C1 segment of cervical spinal cord (tissue), 14 donors: ENCODE measurements at regions not wholly inside any gene's neighbourhood (a gene's known extent, or its start where the extent isn't known, plus 50 kb on each side); places are given as distances from the start of the nearest gene placed in this dataset.

ENCODE experiments used
- DNase-seq, 14 donors: peaks; one replicate each; lab custom pipeline; 2025; lab: John Stamatoyannopoulos, UW

DNA sequence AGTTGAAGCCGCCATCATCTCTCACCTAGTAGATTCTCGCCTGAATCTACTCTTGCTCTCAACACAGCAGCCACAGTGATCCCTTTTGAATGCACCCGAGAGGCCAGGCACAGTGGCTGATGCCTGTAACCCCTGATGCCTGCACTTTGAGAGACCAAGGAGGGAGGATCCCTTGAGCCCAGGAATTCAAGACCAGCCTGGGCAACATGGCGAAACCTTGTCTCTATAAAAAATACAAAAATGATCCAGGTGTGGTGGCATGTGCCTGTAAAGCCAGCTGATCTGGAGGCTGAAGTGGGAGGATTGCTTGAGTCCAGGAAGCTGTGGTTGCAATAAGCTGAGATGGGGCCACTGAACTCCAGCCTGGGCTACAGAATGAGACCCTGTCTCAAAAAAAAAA lies 60.3 kb upstream of the EML4 start:
- DNase-seq, result no peak

DNA sequence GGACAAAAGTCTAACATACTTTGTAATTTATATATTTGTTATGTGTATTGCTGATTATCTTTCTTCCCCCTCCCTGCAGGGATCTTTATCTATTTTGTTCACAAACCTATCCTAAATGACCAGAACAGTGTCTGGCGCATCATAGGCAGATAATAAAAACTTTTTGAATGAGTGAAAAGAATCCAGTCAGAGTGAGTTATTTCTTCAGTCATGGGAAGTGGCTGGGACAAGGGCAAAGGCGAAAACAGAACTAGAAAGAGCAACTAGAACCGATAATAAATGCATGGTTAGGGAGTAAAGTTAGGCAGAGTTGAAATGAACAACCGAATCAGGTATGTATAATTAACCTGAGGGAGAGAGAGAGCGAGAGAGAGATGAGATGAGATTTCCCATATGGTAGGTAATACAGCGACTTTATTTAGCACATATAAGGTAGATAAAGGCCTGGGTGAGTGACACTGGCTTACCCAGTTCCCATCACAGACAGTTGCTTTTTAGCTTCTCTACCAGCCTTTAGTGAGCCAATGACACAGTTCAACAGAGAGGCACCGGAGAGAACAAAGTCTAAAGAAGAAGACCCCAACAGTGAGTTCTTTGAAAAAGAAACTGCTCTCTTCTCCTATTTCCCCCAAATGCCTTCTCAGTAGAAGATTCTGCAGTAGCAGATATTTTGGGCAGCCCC lies 59.1 kb upstream of the EML4 start:
- no peak for DNase-seq

DNA sequence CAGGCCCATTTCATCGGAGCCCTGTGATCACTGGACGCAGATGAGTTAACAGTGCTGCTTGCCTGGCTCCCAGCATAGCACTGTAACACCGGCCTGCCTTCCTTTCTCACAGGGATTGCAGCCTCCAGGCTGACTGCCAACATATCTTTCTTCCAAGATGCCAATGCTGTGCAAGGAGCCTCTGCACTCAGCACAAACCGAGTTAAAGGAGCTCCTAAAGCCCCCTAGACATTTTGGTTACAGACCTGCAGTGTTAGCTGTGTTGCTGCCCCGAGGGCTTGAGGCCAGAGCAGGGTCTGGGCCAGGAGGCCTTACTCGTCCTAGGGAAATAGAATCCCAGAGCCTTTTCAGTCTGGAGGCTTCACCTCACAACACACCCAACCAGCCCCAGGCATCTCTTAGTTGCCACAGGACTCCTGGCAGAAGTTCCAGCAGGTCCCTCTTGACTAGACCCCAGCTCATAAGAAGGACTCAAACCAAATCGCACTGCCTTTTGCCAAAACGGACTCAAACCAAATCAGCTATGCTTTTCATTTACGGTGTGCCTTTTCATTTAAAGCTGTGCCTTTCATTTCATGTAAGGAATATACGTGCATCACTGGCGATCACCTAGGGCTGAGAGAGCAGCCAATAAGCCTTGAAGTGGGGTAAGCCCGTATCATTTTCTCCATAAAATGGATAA lies 58.4 kb upstream of the EML4 start:
- DNase-seq, result peak in 1 of 14 donors; percentile 11

DNA sequence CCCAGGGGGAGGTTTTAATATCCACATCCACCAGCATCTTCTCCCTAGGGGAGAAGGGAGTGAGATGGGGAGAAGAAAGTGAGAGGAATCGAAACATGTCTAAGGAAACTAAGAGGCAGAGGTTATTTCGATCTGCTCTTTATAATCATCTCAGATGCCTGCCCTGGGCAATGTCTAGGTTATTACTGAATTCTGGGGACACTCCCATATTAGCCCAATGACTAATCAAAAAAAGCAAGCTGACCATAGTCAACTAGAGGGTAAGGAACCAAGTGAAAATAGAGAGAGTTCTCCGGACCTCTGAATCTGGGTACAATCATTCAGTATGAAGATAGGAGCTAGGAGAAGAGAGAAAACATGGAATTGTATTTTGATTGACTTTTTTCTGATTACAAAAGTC lies 56.7 kb upstream of the EML4 start:
- DNase-seq, result no peak

DNA sequence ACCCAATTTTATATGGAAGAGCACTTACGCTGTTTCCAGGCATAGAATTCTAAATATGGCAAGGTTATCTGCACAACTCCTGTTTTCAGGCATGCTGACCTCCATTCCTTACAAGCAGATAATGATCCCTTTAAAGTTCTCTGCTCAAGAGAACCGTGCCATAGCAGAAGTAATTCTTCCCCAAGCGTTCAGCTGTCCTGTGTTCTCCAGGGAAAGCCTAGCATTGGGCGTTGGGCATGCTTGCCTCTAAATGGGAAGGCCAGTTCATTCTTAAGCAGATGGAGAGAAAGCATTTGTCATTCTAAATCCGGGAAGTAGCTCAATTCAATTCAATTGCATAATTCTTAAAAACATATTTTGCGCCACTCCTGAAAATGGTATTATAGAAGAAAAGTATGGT lies 55.7 kb upstream of the EML4 start:
- DNase-seq, result no peak

DNA sequence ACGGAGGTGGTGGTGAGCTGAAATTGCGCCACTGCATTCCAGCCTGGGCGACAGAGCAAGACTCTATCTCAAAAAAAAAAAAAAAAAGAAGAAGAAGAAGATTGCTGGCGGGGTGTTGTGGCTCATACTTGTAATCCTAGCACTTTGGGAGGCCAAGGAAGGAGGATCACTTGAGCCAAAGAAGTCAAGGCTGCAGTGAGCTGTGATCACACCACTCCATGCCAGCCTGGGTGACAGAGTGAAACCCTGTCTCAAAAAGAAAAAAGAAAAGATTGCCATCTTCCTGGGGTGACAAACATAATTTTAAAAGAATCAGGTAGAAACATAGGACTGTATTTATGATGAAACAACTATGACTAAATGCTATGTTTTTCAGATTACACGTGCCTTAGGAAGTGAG lies 55.1 kb upstream of the EML4 start:
- DNase-seq, result no peak

DNA sequence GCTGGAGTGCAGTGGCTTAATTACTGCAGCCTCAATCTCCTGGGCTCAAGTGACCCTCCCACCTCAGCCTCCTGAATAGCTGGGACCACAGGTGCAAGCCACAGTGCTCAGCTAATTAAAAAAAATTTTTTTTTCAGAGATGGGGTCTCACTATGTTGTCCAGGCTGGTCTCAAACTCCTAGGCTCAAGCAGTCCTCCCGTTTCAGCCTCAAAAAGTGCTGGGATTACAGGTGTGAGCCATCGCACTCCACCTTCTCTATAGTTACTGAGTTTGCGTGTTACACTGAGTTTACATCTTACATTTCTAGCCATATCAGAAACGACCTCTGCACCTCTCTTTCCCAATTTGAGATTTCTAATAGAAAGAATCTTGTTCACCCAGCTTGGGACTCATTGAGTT lies 53.6 kb upstream of the EML4 start:
- no peak for DNase-seq

DNA sequence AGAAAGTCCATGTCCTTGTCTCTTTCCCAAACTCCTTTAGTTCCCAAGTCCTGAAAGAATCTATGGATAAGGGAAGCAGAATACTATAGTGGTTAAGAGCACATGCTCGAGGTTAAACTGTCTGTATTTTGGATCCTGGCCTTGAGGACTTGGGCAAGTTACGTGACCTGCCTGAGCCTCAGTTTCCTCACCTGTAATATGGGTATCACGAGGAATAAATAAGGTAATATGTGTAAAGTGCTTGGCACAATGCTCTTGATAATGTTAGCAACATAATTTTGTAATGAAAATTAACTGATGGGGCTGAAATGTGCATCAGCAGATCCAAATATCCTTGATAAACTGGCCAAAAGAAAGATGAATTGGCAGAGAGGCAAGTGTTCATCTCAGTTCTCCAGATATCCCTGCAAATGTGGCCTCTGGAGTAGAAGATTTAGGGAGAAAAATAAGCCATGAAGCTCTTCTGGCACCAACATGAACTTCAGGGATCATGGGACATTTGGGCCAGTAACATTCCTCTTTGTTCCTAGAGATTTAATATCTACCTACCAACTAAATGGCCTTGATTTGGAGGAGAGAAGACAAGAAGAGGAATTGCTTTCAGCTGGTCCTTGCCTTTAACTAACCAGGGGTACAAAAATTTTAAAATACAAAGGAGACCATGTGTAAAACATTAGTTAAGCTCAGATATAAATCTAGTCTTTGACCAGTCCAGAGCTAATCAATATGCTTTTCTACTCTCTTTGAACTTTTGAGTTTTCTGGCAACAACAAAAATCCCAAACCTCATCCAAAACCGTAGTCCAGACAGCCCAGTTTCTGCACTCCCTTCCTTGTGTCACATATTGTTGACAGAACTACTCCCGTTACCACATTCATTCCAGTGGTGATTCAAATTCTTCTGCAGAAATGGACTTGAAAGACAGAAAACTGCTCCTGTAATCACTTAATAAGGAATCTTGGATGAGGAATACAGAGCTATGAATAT lies 52.7 kb upstream of the EML4 start:
- DNase-seq, result no peak

DNA sequence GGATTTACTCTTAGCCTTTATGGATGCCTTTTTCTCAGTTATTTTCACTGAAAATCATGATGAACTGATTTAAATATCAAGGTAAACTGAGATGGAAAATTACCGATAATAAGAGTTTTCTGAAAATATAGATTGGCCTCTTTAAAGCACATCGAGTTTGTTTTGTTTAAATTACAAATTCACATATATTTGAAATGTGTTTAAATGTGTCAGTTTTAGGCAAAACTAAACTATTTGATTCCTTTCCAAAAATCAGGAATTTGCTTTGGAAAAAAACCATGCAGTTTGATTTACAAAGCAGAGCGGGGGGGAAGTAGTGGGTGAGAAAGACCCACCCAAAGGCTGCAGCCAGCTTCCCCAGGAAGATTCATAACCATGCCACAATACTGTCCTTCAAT lies 52.0 kb upstream of the EML4 start:
- DNase-seq, result no peak

DNA sequence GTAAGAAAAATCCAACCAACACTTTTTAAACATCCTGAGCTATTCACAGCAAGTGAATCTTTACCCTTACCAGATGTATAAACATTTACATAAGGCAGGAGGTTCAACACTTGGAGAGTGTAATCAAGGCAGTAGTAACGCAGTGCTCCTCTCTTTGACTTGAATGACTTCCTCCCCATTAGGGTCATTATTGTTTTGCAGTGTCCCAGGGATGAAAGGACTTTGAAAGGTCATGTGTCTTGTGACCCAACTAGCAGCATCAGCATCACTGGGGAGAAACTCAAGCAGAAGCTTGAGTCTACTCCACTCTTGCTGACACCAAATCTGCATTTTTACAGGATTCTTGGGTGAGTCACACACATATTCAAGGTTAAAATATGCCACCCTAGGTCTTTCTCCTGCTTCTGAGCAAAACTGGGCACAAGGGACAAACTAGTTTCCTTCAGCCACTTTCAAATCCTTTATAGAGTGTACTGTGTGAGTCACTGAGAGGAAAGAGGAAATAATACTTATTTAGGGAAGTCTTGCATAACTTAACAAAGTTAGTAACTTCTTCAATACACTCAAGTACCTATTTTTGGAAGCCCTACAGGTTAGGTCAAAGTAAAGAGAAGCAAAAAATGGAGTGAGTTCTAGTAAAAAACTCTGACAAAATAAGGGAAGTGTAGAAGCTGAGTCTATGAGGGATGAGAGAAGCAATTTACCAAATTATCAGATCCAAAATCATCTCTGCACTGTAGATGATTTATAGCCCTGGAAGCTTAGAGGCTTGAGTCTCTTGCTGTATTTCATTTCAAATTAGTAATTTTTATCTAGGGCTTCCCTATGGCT lies 51.0 kb upstream of the EML4 start:
- DNase-seq, result peak in 1 of 14 donors; percentile 6

DNA sequence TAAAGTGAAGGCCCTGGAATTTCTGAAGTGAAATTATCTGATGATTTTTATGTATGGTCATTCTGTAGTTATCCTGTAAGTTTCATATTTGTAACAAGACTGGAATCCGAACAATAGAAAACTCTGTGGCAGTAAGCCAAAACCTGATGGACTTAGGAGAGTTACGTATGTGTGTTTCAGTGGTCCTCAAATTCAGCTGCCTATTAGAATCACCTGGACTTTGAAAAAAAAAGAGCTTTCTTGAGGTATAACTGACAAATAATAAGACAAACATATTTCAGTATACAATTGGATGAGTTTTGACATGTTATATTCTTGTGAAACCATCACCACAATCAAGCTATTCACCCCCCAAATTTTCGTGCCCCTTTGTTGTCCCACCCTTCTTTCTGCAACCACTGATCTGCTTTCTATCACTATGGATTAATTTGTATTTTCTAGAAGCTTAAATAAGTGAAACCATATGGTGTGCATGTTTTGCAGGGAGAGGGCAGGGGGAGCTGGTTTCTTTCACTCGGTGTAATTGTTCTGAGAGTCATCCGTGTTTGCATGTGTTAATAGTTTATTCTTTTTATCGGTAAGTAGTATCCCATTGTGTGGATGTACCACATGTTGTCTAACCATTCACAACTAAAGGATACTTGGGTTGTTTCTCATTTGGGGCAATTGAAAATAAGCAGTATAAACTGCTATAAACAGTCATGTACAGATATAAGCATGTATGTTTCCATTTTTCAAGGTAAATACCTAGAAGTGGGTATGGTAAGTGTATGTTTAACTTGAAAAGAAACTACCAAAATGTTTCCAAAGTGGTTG lies 50.2 kb upstream of the EML4 start:
- DNase-seq, result no peak
